Neural cell (in vitro differentiated cells): ENCODE measurements at regions not wholly inside any gene's neighbourhood (a gene's known extent, or its start where the extent isn't known, plus 50 kb on each side); places are given as distances from the start of the nearest gene placed in this dataset.
"Not testable (repeated sequence)": the region's sequence is repeated elsewhere in the genome, so short reads cannot be mapped to it uniquely, and the experiment has no call there.

Experiments
- CTCF ChIP-seq: fragments of 450-650 bp; IDR thresholded peaks from 2 replicates; pipeline ENCODE4 v1.5.1; 2014; ENCODE audit warnings: antibody characterized with exemption, mild to moderate bottlenecking, moderate library complexity; ENCODE audit not compliant: poor library complexity, severe bottlenecking
- EP300 ChIP-seq: fragments of 450-650 bp; conservative IDR thresholded peaks from 2 replicates; pipeline ENCODE4 v1.6.1; 2014; ENCODE audit warnings: antibody characterized with exemption, mild to moderate bottlenecking, moderate library complexity; ENCODE audit not compliant: poor library complexity, severe bottlenecking
- EZH2 ChIP-seq: fragments of 200-600, 300-800 bp; shearing (Covaris generic), sonication (generic); IDR thresholded peaks from 2 replicates; pipeline ENCODE4 v1.6.1; 2014; ENCODE audit warnings: antibody characterized with exemption, low read length, borderline replicate concordance, mild to moderate bottlenecking; ENCODE audit not compliant: insufficient read depth, poor library complexity, severe bottlenecking

GRCh38 chr18:34330907-34331306 lies 106.2 kb upstream of the NOL4 start:
- TF ChIP-seq CTCF, EP300, EZH2: not testable (repeated sequence)
